NB4 (cell line): ENCODE measurements at regions not wholly inside any gene's neighbourhood (a gene's known extent, or its start where the extent isn't known, plus 50 kb on each side); places are given as distances from the start of the nearest gene placed in this dataset.

ENCODE experiments used
- DNase-seq: peaks from one replicate; pipeline ENCODE4 v3.0.0; 2010; ENCODE audit warnings: low read depth
- H3K4me3 ChIP-seq: one replicate; pipeline ENCODE4 v1.5.1; 2011; ENCODE audit warnings: mild to moderate bottlenecking, low read depth, low read length, moderate library complexity
- CTCF ChIP-seq: IDR thresholded peaks from one replicate; pipeline ENCODE4 v1.5.1; 2012; ENCODE audit warnings: low read depth, low read length
- MYC ChIP-seq: IDR thresholded peaks from 2 replicates; pipeline ENCODE4 v1.6.1; 2011; ENCODE audit warnings: low read depth, low read length
- POLR2A ChIP-seq: IDR thresholded peaks from 2 replicates; pipeline ENCODE4 v1.6.1; 2011; ENCODE audit warnings: mild to moderate bottlenecking; ENCODE audit not compliant: insufficient read length; ENCODE audit errors: extremely low read depth
- TF ChIP-seq, protein P1 (sequence below): IDR thresholded peaks from 2 replicates; pipeline ENCODE4 v1.6.1; 2011; ENCODE audit warnings: low read depth, low read length

GRCh38 chr2:80786584-80786983, 482.0 kb upstream of the LRRTM1 start:
- no peak for DNase-seq
- TF ChIP-seq CTCF (no peak), POLR2A (no peak), MYC (no peak)
- TF ChIP-seq, protein P1, sequence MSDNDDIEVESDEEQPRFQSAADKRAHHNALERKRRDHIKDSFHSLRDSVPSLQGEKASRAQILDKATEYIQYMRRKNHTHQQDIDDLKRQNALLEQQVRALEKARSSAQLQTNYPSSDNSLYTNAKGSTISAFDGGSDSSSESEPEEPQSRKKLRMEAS, result no peak
- no peak overlapping the region for H3K4me3 ChIP-seq

- no peak overlapping the region for H3K4me3 ChIP-seq
- TF ChIP-seq CTCF (no peak), POLR2A (no peak), MYC (no peak)
- TF ChIP-seq, protein P1, result no peak
- no peak for DNase-seq
Observed at GRCh38 chr2:80778704-80779103, 474.2 kb upstream of the LRRTM1 start.

DNA sequence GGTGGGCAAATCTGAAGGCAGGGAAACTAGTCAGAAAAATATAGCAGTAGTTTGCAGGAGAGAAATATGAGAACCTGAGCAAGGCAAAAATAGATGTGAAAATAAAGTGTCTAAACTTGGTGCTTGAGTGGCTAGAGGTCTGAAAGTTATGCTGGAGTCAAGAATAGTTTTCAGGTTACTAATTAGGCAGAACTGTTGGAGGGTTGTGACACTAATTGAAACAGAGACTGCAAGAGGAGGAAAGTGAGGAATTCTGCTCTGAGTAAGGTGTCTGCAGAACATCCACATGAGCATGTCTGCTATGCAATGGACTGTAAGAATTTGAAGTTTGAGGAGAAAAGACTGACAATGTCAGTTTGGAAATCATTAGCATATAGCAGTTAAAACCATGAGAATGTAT, 444.0 kb upstream of the LRRTM1 start:
- TF ChIP-seq, protein P1, result no peak
- TF ChIP-seq POLR2A (no peak), MYC (no peak), CTCF (no peak)
- H3K4me3 ChIP-seq, result no peak overlapping the region
- no peak for DNase-seq

DNA sequence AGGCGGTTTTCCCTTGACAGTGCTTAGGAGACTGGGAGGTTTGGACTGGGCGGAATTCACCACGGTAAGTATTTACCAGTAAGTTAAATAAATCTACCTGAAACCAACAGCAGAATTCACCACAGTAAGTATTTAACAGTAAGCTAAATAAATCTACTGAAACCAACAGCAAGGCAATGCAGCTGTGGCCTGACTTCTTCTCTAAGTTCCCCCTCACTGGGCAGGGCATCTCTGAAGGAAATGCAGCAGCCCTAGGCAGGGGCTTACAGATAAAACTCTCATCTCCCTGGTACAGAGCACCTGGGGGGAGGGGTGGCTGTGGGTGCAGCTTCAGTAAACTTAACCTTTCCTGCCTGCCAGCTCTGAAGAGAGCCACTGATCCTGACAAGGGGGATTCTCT, 432.5 kb upstream of the LRRTM1 start:
- TF ChIP-seq CTCF (no peak), MYC (no peak), POLR2A (no peak)
- TF ChIP-seq, protein P1, result no peak
- H3K4me3 ChIP-seq, result no peak overlapping the region
- no peak for DNase-seq

- H3K4me3 ChIP-seq, result no peak overlapping the region
- DNase-seq, result no peak
- TF ChIP-seq CTCF, result no peak
- TF ChIP-seq MYC, result no peak
- TF ChIP-seq POLR2A, result no peak
- TF ChIP-seq, protein P1, result no peak
Observed at GRCh38 chr2:80725001-80725400, 420.4 kb upstream of the LRRTM1 start.

GRCh38 chr2:80722803-80723202, 418.3 kb upstream of the LRRTM1 start:
- no peak overlapping the region for H3K4me3 ChIP-seq
- no peak for DNase-seq
- no peak for TF ChIP-seq CTCF
- TF ChIP-seq, protein P1, result no peak
- no peak for TF ChIP-seq POLR2A
- TF ChIP-seq MYC, result no peak
